HepG2 (cell line): ENCODE measurements at regions not wholly inside any gene's neighbourhood (a gene's known extent, or its start where the extent isn't known, plus 50 kb on each side); places are given as distances from the start of the nearest gene placed in this dataset.

Experiments used
- ATAC-seq: fragments of 200-7000 bp; cut with Tn5 transposase; 3 replicates; pipeline ENCODE4 v1.9.1; 2020; ENCODE audit warnings: mild to moderate bottlenecking, moderate library complexity
- BruUV-seq: library from RNA; stranded (reverse); fragments of 400-500 nt; replicated peaks from 2 replicates; lab custom pipeline; 2021; lab: Mats Ljungman, UMichigan
- CTCF ChIA-PET: fragments of 300-600 bp; formaldehyde crosslinking; extraction: SDS; loops from one replicate; lab custom pipeline; 2021; ENCODE audit warnings: low total read pairs, inconsistent platforms, low intra/inter-chr PET ratio; lab: Yijun Ruan, JAX
- POLR2A ChIA-PET: fragments of 350-600 bp; sonication (Branson Sonifier 250); formaldehyde crosslinking; loops from one replicate; lab custom pipeline; 2020; ENCODE audit warnings: antibody characterized with exemption, inconsistent platforms; lab: Yijun Ruan, JAX
- DNase-seq: peaks from one replicate; pipeline ENCODE4 v3.0.0-alpha.2; 2015; ENCODE audit warnings: low spot score
- FAIRE-seq: peaks from 3 replicates; lab custom pipeline; 2011; peaks lifted over from hg19 to GRCh38; lab: Jason Lieb, UNC
- H2AFZ ChIP-seq: one replicate; pipeline ENCODE4 v1.6.1; 2011; ENCODE audit warnings: low read length, inconsistent platforms
- H3K27ac ChIP-seq: fragments of 300-600 bp; 3 replicates; pipeline ENCODE4 v1.8.0; 2011; ENCODE audit warnings: mixed run types, mild to moderate bottlenecking, mixed read lengths, low read length, inconsistent platforms; ENCODE audit not compliant: insufficient read depth; ENCODE audit errors: extremely low read length
- H3K27me3 ChIP-seq, 2 experiments: fragments of 200-600 bp in 1 of 2; 2 replicates in 1 of 2; 3 replicates in 1 of 2; pipeline versions ENCODE4 v1.6.0 to v1.8.0; 2011; ENCODE audit warnings: low read length in 2 of 2, mild to moderate bottlenecking in 2 of 2, moderate library complexity in 2 of 2, inconsistent platforms in 1 of 2; ENCODE audit not compliant: insufficient read depth in 2 of 2, control insufficient read depth in 1 of 2
- H3K36me3 ChIP-seq, 2 experiments: fragments of 200-600 bp in 1 of 2; replicated peaks in 1 of 2; 2 replicates in 1 of 2; 3 replicates in 1 of 2; pipeline versions ENCODE4 v1.5.1 to v1.8.0; 2011; ENCODE audit warnings: low read length in 2 of 2, inconsistent platforms in 1 of 2; ENCODE audit not compliant: insufficient read depth in 2 of 2, control insufficient read depth in 1 of 2
- H3K4me1 ChIP-seq: 2 replicates; pipeline ENCODE4 v1.5.1; 2012; ENCODE audit warnings: low read length, inconsistent platforms; ENCODE audit not compliant: insufficient read depth
- H3K4me2 ChIP-seq: 2 replicates; pipeline ENCODE4 v1.6.0; 2011; ENCODE audit warnings: low read depth, low read length, inconsistent platforms
- H3K4me3 ChIP-seq, 3 experiments: fragments of 200-600 bp in 1 of 3; sonication (generic), shearing (Covaris generic) in 1 of 3; replicated peaks in 1 of 3; 2 replicates each; pipeline ENCODE4 v1.5.1; 2011 to 2016; ENCODE audit warnings: low read length in 3 of 3, inconsistent platforms in 2 of 3, low read depth in 2 of 3, mild to moderate bottlenecking in 2 of 3, control low read depth in 1 of 3, mixed read lengths in 1 of 3; ENCODE audit not compliant: insufficient read depth in 1 of 3
- H3K79me2 ChIP-seq: one replicate; pipeline ENCODE4 v1.6.1; 2011; ENCODE audit warnings: low read length, inconsistent platforms; ENCODE audit not compliant: insufficient read depth
- H3K9ac ChIP-seq: 2 replicates; pipeline ENCODE4 v1.6.0; 2011; ENCODE audit warnings: mild to moderate bottlenecking, low read depth, low read length, inconsistent platforms; ENCODE audit not compliant: insufficient read depth
- H3K9me3 ChIP-seq: 2 replicates; pipeline ENCODE4 v1.5.1; 2012; ENCODE audit warnings: mild to moderate bottlenecking, low read length
- H4K20me1 ChIP-seq: 2 replicates; pipeline ENCODE4 v1.6.0; 2011; ENCODE audit warnings: inconsistent platforms, mild to moderate bottlenecking, low read length, moderate library complexity; ENCODE audit not compliant: insufficient read depth
- ATF6 ChIP-seq: sonication (generic); formaldehyde crosslinking; conservative IDR thresholded peaks from 2 replicates; pipeline ENCODE4 v1.4.0; 2020; ENCODE audit warnings: missing genetic modification reagents
- MYNN ChIP-seq: sonication (generic); formaldehyde crosslinking; IDR thresholded peaks from 2 replicates; pipeline ENCODE4 v1.4.0; 2020; ENCODE audit warnings: mild to moderate bottlenecking, low read depth, missing genetic modification reagents
- PHF5A ChIP-seq: IDR thresholded peaks from one replicate; pipeline ENCODE4 v1.6.1; 2018; ENCODE audit warnings: low read depth, missing genetic modification reagents; ENCODE audit not compliant: unreplicated experiment
- RERE ChIP-seq: IDR thresholded peaks from 2 replicates; pipeline ENCODE4 v1.6.1; 2016; ENCODE audit warnings: low read depth, missing genetic modification reagents, missing compliant biosample characterization
- SAP130 ChIP-seq: IDR thresholded peaks from 2 replicates; pipeline ENCODE4 v1.6.1; 2016; ENCODE audit warnings: low read depth
- ZNF407 ChIP-seq: sonication (generic); formaldehyde crosslinking; IDR thresholded peaks from one replicate; pipeline ENCODE4 v1.5.1; 2020; ENCODE audit warnings: mild to moderate bottlenecking, missing genetic modification reagents; ENCODE audit errors: not compliant biosample characterization
- ZNF597 ChIP-seq: sonication (generic); formaldehyde crosslinking; IDR thresholded peaks from 2 replicates; pipeline ENCODE4 v1.5.0; 2020; ENCODE audit warnings: missing genetic modification reagents
- WGBS: methylation state at CpG from one replicate; pipeline ENCODE4 v1.1.6; 2017; ENCODE audit warnings: low lambda C conversion rate; 5-methylcytosine and 5-hydroxymethylcytosine counted together
- in situ Hi-C: cut with HindIII; loops from 2 replicates; pipeline ENCODE4 v1.10.0; 2017; ENCODE audit warnings: low pct_unique_long_range_greater_than_20kb; ENCODE audit not compliant: extremely low pct_ligation_motif_present
- intact Hi-C: fragments of 100-400 bp; cut with micrococcal nuclease; formaldehyde crosslinking; loops from one replicate; pipeline ENCODE4 v1.10.0; 2022; ENCODE audit not compliant: unreplicated experiment

GRCh38 chr11:8765294-8765693, 82.7 kb downstream of the RPL27A start:
- no peak overlapping the region for H3K4me3 ChIP-seq
- H3K9ac ChIP-seq: no peak overlapping the region
- H2AFZ ChIP-seq: no peak overlapping the region
- ChIA-PET POLR2A (interaction anchor here (1.6 kb wide), 1 partner anchor 77 kb away, joined by 3 read pairs; no protein-coding TSS in a partner anchor), CTCF (no interaction called here)
- no peaks in the 10 kb centered on the region for H3K36me3 ChIP-seq
- DNase-seq (peak; percentile 49), ATAC-seq (peak; percentile 43; the same call in 1 of the 3 replicates), FAIRE-seq (no peak)
- intact Hi-C loops (no loop called here), in situ Hi-C loops (no loop called here)
- H3K27me3 ChIP-seq: no peaks in the 10 kb centered on the region
- H3K4me1 ChIP-seq: 0 out of 2 replicates have a peak, but pooled peaks cover 7% of the 10 kb centered on the region
- H3K79me2 ChIP-seq: no peaks in the 10 kb centered on the region
- H3K4me2 ChIP-seq: no peak overlapping the region
- WGBS: 87% methylated on average over 1 of the region's 1 CpG
- no peaks in the 10 kb centered on the region for H3K9me3 ChIP-seq
- BruUV-seq: no TSS peak
- H4K20me1 ChIP-seq: no peaks in the 10 kb centered on the region
- no peak overlapping the region for H3K27ac ChIP-seq
- no peak for TF ChIP-seq PHF5A (CRISPR knock-in tag)
- TF ChIP-seq RERE: no peak
- no peak for TF ChIP-seq ZNF597 (CRISPR knock-in tag)
- TF ChIP-seq MYNN: no peak
- no peak for TF ChIP-seq ATF6 (CRISPR knock-in tag)
- no peak for TF ChIP-seq ZNF407 (CRISPR knock-in tag)
- TF ChIP-seq SAP130: 0 out of 2 replicates have a peak, but pooled peaks have one; percentile 15
